DMS153 (cell line): ENCODE measurements at regions not wholly inside any gene's neighbourhood (a gene's known extent, or its start where the extent isn't known, plus 50 kb on each side); places are given as distances from the start of the nearest gene placed in this dataset.

Experiments used
- DNase-seq: peaks from one replicate; lab custom pipeline; 2025; lab: John Stamatoyannopoulos, UW

DNA sequence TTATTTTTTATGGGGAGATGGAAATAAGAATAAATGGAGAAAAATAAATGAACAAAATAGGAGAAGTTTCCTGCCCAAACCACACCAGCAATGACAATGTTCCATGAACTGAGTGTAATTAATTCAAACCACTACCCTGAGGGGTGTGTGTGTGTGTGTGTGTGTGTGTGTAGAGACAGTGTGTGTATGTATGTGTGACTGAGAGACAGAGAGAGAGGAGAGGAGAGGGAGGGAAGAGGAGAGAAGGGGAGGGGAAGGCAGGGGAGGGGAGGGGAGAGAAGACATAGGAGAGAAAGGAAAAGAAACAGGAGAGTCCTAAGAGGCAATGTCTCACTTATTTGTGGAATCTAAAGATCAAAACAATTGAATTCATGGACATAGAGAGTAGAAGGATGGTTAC, 65.0 kb upstream of the POU2AF1 start:
- DNase-seq: no peak

DNA sequence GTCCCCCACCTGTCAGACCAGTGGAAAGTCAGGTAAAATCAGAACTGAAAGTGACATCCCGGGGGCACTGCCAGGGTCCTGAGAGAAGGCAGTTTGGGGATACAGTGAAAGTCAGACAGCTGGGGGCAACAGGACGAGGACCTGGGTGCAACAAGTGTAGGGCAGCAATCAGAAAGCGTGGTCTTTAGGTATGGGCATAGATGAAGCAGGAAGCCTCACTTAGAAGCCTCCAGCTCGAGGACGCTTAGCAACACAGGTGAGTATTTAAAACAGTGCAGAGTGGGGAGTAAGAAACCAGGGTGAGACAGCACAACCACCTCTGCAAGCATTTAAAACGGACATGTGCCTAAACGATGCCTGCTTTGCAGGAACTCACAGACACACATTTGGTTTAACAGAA, 64.6 kb upstream of the POU2AF1 start:
- peak; percentile 26 for DNase-seq

DNA sequence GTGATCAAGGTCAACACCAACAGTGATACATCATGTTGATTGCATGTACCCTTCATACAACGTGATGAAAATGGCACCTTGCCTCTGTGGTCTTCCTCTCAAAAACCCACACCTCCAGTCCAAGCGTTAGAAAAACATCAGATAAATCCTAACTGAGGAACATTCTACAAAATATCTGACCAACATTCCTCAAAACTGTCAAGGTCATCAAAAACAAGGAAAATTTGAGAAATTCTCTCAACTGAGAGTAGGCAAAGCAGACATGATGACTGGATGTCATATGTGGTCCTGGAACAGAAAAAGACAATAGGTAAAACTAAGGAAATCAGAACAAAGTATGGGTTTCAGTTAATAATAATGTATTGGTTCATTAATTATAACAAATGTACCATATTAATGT, 64.0 kb upstream of the POU2AF1 start:
- DNase-seq: no peak

DNA sequence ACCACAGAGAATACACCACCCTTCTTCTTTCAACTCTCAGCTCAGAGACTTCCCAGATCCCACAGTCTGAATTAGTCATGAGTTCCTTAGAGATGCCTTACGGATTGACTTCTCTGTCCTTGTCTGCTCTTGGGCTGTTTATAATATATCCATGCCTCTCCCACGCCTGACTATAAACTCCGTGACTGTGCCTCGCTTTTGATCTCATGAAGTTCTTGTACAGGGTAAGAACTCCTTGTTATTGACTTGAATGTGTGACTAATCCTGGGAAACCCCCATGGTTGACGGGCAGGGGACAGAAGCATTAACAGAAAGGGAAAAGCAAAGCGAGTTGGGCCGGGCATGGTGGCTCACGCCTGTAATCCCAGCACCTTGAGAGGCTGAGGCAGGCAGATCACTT, 62.4 kb upstream of the POU2AF1 start:
- no peak for DNase-seq

DNA sequence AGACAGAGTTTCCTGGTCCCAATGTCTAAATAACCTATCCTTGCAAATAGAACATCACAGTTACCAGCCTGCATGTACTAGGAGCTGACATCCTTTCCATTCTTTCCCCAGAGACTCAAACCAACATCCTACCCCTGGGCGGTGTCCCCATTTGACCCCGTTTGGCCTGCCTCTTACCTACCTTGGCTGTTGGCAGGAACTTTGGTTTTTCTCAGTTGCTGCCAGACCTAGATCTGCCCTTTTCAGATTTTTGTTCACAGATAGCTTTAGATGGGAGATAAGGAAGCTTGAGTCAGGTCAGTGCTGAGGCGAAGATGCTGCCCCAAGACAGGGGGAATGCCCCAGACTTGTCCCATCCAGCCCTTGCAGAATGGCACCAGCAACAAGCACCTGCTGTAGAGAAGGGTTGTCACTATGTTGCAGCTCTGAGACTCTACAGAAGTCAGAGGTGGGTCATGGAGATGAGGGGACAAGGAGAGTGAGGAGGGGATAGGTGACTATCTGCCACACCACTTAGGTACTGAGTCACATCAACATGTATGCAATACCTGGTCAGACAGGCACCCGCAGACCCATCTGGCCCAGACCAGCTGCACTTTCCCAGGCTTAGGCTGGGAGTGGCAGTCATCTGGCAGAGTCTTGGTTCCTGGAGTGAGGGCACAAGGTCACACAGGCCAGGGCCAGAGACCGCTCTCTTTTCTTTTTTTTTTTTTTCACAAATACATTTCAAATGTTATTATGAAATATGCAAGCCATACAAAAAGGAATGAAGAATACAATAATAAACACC, 61.5 kb upstream of the POU2AF1 start:
- no peak for DNase-seq

DNA sequence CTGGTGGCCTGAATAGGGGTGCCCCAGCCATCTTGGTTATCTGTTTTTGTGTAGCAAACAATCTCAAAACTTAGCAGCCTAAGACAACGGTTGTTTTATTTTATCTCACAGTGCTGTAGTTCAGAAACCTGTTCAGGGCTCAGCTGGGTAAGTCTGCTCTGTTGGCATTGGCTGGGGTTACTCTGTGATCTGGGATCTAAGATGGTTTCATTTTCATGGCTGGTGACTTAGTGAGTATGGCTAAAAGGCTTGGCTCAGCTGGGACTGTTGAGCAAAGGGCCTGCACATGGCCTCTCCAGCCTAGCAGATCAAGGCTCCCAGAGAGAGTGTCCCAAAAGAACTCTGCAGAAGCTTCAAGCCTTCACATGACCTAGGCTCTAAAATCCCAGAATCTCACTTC, 60.8 kb upstream of the POU2AF1 start:
- DNase-seq: no peak

DNA sequence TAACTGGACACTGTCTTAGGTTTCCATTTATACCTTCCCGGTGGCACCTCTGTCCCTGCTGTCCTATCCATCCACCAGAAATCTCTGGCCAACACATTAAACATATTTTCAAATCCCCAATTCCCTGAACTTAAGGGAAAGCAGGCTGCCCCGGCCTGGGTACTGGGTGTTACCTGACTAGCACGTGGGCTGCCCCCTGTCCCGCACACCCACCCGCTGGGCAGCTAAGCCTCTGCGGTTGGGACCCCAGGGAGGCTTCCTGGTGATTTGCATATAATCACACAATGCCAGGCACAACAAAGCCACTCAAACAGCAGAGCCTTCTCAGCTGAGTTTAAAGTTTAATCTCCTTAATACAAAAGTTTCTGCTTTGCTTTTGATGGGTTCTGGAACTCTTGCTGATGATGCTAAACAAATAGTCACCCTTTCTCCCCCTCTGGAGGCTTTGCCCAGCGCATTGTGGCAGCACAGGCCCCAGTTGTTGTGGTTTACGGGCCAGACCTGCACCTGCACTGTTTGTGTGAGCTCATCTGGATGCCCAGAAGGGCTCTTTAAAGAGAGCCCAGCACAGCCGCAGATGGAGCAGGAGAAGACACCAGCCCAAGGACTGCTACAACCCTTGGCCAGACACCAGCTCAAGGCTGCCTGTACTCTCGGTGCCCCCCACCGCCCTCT, 59.9 kb upstream of the POU2AF1 start:
- peak; percentile 71 for DNase-seq

DNA sequence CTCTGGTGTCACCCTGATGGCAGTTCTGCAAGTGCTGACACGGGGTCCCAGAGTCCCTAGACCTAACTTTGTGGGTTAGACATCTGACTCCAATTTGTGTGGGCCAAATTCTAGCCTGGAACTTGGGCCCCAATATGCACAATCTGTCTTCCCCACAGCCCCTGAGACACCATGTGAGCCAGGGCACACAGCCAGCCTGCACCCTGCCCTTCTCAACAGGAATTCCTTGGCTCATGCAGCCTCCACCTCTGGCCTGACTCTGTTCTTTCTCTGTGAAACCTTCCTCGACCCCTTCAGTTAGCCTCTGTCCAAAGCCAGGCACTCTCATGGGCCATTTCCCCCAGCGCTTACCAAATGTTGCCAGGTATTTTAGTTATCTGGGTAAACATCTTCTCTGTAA, 59.1 kb upstream of the POU2AF1 start:
- DNase-seq: no peak

DNA sequence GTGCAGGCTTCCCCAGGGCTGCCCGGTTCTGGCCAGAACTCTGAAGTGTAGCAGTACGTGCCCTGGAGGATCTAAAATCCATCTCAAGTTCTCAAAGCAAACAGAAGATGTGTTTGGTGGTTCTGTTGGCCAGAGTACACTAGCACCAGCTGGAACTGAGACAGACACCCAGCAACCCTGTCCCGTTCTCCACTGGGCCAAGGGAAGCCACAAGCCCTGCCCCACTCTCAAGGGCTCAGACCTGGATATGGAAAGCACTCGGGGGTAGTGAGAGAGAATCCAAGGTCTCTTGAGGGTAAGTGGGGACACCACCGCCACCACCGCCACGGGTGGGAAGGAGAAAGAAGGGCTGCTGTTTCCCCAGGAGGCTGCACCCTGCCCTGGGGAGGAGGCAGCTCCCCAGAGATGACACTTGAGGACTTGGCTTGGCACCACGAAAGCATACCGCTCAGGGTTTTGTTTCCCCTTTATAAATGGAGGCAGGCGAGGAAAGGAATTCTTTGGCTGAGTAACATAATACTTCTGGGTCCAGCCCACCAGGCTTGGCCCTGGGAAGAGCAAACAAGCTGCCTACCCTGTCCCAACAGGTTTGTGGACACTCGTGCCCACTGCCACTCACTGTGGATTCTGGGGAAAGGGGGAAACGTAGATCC, 56.1 kb upstream of the POU2AF1 start:
- peak; percentile 75 for DNase-seq

DNA sequence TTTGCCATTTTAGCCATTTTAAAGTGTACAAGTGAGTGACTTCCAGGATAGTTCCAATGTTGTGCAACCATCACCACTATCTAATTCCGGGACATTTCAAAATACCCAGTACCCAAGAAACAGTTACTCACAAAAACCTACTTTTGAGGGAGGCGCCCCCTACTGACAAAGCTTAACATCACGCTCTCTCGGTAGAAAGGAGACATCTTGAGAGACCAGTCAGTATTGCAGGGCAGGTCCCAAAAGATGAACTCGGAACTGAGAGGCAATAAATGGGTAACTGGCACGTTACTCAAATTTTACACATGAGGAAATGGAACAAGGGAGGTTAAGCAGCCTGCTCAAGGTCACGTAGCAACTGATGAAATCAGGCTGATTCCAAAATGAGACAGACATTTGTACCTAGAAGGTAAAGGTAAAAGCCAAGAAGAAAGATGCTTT, 50.0 kb upstream of the POU2AF1 start:
- no peak for DNase-seq
